HG02870 (cell line): ENCODE measurements at regions not wholly inside any gene's neighbourhood (a gene's known extent, or its start where the extent isn't known, plus 50 kb on each side); places are given as distances from the start of the nearest gene placed in this dataset.
A peak's percentile ranks its signal among the peaks of the same experiment; 100 is the strongest.

Experiments used
- ATAC-seq: cut with Tn5 transposase; IDR thresholded peaks from one replicate; pipeline ENCODE4 v1.9.1; 2021; ENCODE audit warnings: mild to moderate bottlenecking, moderate library complexity; ENCODE audit not compliant: unreplicated experiment

DNA sequence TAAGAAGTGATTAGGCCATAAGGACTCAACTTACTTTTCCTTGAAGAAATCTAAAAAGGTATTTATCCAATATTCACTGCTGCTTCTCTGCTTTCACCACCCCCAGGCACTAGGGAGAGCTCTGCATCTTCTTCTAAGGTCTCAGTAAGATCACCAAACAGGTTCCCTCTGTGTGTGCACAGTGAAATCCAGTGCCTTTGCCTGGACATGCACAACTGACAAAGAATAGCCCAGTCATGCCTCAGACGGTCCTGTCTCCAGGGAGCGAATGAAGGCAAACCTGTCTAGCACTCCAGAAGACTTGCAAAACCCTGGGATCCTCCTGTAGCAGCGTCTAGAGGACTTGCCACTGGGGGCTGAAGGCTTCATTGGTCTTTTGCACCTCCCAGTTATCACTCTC, 344.5 kb upstream of the LRATD1 start:
- no peak for ATAC-seq

- no peak for ATAC-seq
Observed at GRCh38 chr2:14292964-14293363, 339.6 kb upstream of the LRATD1 start.

- ATAC-seq, result no peak
Observed at GRCh38 chr2:14297340-14297739, 335.2 kb upstream of the LRATD1 start.

GRCh38 chr2:14297906-14298305, 334.6 kb upstream of the LRATD1 start:
- no peak for ATAC-seq

- no peak for ATAC-seq
Observed at GRCh38 chr2:14301331-14301730, 331.2 kb upstream of the LRATD1 start.

- peak; percentile 72 for ATAC-seq
Observed at GRCh38 chr2:14303366-14304115, 329.0 kb upstream of the LRATD1 start.

GRCh38 chr2:14304326-14304725, 328.2 kb upstream of the LRATD1 start:
- no peak for ATAC-seq

DNA sequence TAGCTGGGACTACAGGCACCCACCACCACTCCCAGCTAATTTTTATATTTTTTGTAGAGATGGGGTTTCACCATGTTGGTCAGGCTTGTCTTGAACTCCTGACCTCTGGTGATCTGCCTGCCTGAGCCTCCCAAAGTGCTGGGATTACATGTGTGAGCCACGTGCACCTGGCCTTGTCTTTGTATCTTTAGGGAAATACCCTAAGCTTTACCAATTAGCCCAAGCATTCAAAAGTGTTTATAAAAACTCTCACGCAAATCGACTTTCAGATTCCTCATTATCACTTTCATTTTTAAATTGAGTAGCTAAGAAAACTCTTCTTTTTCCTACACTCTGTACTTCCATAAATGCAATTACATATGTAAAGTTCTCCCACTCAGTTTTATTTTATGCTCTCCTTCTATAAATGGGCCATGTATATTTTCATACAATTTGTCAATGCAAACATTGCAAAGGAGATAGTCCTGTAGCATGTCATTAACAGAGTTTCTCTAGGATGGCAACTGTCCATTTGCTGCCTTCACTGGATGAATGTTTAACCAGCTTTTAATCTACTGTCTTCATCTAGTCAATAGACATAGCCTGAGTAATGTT, 326.2 kb upstream of the LRATD1 start:
- ATAC-seq, result peak; percentile 44

DNA sequence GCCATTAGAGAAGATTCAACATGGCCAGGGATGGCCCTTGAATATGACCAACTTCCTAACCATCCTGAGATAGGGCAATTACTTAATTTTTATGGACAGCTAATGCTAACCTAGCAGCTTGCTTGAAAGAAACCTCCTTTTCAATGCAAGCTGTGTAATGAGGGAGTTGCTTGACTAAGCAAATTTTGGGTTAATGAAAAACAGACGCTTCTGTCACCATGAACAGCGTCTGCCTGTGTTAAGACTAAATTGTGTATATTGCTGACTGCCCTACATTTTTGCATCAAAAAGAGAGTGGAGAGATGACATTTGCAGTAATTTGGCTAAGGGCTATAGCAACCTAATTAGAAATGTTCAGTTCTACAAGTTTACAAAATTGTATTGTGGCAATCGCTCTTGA, 319.2 kb upstream of the LRATD1 start:
- no peak for ATAC-seq

GRCh38 chr2:14316594-14316993, 315.9 kb upstream of the LRATD1 start:
- ATAC-seq, result no peak

- no peak for ATAC-seq
Observed at GRCh38 chr2:14321357-14321756, 311.2 kb upstream of the LRATD1 start.

DNA sequence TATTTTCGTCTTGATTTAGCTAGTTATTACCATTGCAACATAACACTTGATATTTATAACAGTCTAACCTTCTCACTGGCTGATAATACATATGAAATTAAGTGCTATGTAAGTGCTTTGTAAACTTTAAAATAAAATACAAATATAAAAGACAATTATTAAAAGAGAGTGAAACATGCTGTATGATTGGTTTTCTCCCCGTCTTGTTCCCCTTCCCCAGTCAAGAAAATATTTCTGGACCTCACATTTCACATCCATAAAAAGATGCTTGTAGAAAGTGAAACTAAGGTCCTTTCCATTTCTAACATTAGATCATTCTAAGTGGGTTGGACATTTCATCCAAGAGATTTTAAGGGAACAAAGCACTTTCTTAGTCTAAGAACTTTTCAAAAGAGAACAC, 310.2 kb upstream of the LRATD1 start:
- no peak for ATAC-seq

- ATAC-seq, result no peak
Observed at GRCh38 chr2:14324308-14324707, 308.2 kb upstream of the LRATD1 start.

GRCh38 chr2:14330884-14331283, 301.6 kb upstream of the LRATD1 start:
- no peak for ATAC-seq

- ATAC-seq, result no peak
Observed at GRCh38 chr2:14336759-14337382, 295.6 kb upstream of the LRATD1 start.

GRCh38 chr2:14340703-14341102, 291.8 kb upstream of the LRATD1 start:
- ATAC-seq, result no peak

- no peak for ATAC-seq
Observed at GRCh38 chr2:14342313-14342712, 290.2 kb upstream of the LRATD1 start.

- ATAC-seq, result no peak
Observed at GRCh38 chr2:14344355-14344754, 288.2 kb upstream of the LRATD1 start.

GRCh38 chr2:14348247-14348646, 284.3 kb upstream of the LRATD1 start:
- ATAC-seq, result no peak

- no peak for ATAC-seq
Observed at GRCh38 chr2:14350856-14351255, 281.7 kb upstream of the LRATD1 start.

- ATAC-seq, result no peak
Observed at GRCh38 chr2:14352067-14352466, 280.4 kb upstream of the LRATD1 start.

DNA sequence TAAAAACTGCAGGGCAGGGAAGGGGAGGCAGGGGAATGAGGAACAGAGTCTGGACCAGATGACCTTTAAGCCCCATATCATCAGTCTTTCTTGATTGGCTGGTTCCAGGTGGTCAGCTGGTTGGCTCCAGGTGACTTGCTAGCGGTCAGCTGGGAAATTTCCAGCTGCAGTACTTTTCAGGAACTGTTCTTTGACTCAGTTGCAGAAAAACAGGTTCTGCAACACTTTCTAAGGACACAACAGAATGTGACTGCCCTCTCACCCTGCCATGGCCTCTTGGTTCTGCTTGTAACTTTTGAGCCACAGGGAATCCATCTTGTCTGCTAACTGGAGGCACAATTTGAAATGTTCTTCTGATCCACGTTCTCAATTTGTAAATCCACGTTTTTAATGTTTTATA, 278.3 kb upstream of the LRATD1 start:
- ATAC-seq, result no peak
